Ascending aorta (tissue), 2 donors: ENCODE measurements at regions not wholly inside any gene's neighbourhood (a gene's known extent, or its start where the extent isn't known, plus 50 kb on each side); places are given as distances from the start of the nearest gene placed in this dataset.
A peak's percentile ranks its signal among the peaks of the same experiment; 100 is the strongest.

ENCODE experiments used
- DNase-seq, 2 donors: peaks; one replicate each; pipeline ENCODE4 v3.0.0-alpha.2; 2019; ENCODE audit warnings: low spot score in 2 of 2
- H3K27ac ChIP-seq, 2 donors: fragments of 200-600 bp; sonication (generic); one replicate each; pipeline ENCODE4 v1.5.1; 2016 to 2017; ENCODE audit warnings: mild to moderate bottlenecking in 1 of 2
- H3K27me3 ChIP-seq: fragments of 200-600 bp; sonication (generic); one replicate; pipeline ENCODE4 v1.5.1; 2017
- H3K36me3 ChIP-seq, 2 donors: fragments of 200-600 bp; sonication (generic); one replicate each; pipeline ENCODE4 v1.5.1; 2016
- H3K4me1 ChIP-seq, 2 donors: fragments of 200-600 bp; sonication (generic); one replicate each; pipeline ENCODE4 v1.5.1; 2016 to 2017; ENCODE audit warnings: mild to moderate bottlenecking in 1 of 2
- H3K4me3 ChIP-seq, 2 donors: fragments of 200-600 bp; sonication (generic); one replicate each; pipeline ENCODE4 v1.5.1; 2016 to 2017; ENCODE audit warnings: mild to moderate bottlenecking in 1 of 2
- H3K9me3 ChIP-seq, 2 donors: fragments of 200-600 bp; sonication (generic); one replicate each; pipeline ENCODE4 v1.5.1; 2016
- CTCF ChIP-seq, 3 experiments: fragments of 200-600 bp in 2 of 3; fragments of 450-650 bp in 1 of 3; sonication (generic) in 2 of 3; IDR thresholded peaks; one replicate each; pipeline ENCODE4 v1.5.1; 2016 to 2019; ENCODE audit warnings: antibody characterized with exemption in 3 of 3, mild to moderate bottlenecking in 1 of 3, moderate library complexity in 1 of 3
- intact Hi-C: fragments of 100-400 bp; cut with DNase I; formaldehyde crosslinking; loops from one replicate; pipeline ENCODE4 v1.15.1; 2023

GRCh38 chr4:89486673-89487072, 179.1 kb upstream of the GPRIN3 start:
- H3K4me1 ChIP-seq: no peaks in the 10 kb centered on the region
- H3K9me3 ChIP-seq: no peaks in the 10 kb centered on the region
- H3K27ac ChIP-seq: no peak overlapping the region
- intact Hi-C loops: no loop called here
- no peaks in the 10 kb centered on the region for H3K36me3 ChIP-seq
- DNase-seq: no peak
- H3K4me3 ChIP-seq: no peak overlapping the region
- no peak for TF ChIP-seq CTCF (IDR thresholded peaks at IDR 0.05)
- H3K27me3 ChIP-seq: no peaks in the 10 kb centered on the region

- Histone ChIP-seq H3K27me3 (no peaks in the 10 kb centered on the region), H3K4me1 (no peaks in the 10 kb centered on the region), H3K4me3 (no peak overlapping the region), H3K36me3 (no peaks in the 10 kb centered on the region), H3K9me3 (no peaks in the 10 kb centered on the region), H3K27ac (no peak overlapping the region)
- intact Hi-C loops: no loop called here
- no peak for DNase-seq
- TF ChIP-seq CTCF (IDR thresholded peaks at IDR 0.05): no peak
These were observed 178.4 kb upstream of the GPRIN3 start for GRCh38 chr4:89486042-89486441.

GRCh38 chr4:89483833-89484232, 176.2 kb upstream of the GPRIN3 start:
- TF ChIP-seq CTCF (IDR thresholded peaks at IDR 0.05): no peak
- no peak for DNase-seq
- Histone ChIP-seq H3K9me3 (no peaks in the 10 kb centered on the region), H3K27ac (no peak overlapping the region), H3K4me3 (no peak overlapping the region), H3K27me3 (no peaks in the 10 kb centered on the region), H3K36me3 (no peaks in the 10 kb centered on the region), H3K4me1 (no peaks in the 10 kb centered on the region)
- intact Hi-C loops: no loop called here

- intact Hi-C loops: no loop called here
- H3K4me3 ChIP-seq: no peak overlapping the region
- H3K27ac ChIP-seq: no peak overlapping the region
- TF ChIP-seq CTCF (IDR thresholded peaks at IDR 0.05): no peak
- no peaks in the 10 kb centered on the region for H3K4me1 ChIP-seq
- no peaks in the 10 kb centered on the region for H3K36me3 ChIP-seq
- no peak for DNase-seq
- H3K9me3 ChIP-seq: no peaks in the 10 kb centered on the region
- no peaks in the 10 kb centered on the region for H3K27me3 ChIP-seq
These were observed 175.5 kb upstream of the GPRIN3 start for GRCh38 chr4:89482926-89483595.

- H3K9me3 ChIP-seq: no peaks in the 10 kb centered on the region
- intact Hi-C loops: no loop called here
- no peak for TF ChIP-seq CTCF (IDR thresholded peaks at IDR 0.05)
- H3K4me3 ChIP-seq: no peak overlapping the region
- no peak overlapping the region for H3K27ac ChIP-seq
- DNase-seq: no peak
- H3K4me1 ChIP-seq: no peaks in the 10 kb centered on the region
- H3K27me3 ChIP-seq: no peaks in the 10 kb centered on the region
- H3K36me3 ChIP-seq: no peaks in the 10 kb centered on the region
These were observed 174.7 kb upstream of the GPRIN3 start for GRCh38 chr4:89482251-89482650.

- peak overlapping the region in 1 of 2 donors; percentile 40 for H3K27ac ChIP-seq
- H3K4me3 ChIP-seq: no peak overlapping the region
- intact Hi-C loops: no loop called here
These were observed 162.4 kb upstream of the GPRIN3 start for GRCh38 chr4:89469930-89470375.

More at GRCh38 chr4:89469930-89470375, 162.4 kb upstream of the GPRIN3 start:
- DNase-seq: no peak
- Histone ChIP-seq H3K9me3 (no peaks in the 10 kb centered on the region), H3K36me3 (no peaks in the 10 kb centered on the region), H3K4me1 (no peaks in the 10 kb centered on the region), H3K27me3 (no peaks in the 10 kb centered on the region)
- no peak for TF ChIP-seq CTCF (IDR thresholded peaks at IDR 0.05)
